LNCaP clone FGC (cell line): ENCODE measurements at regions not wholly inside any gene's neighbourhood (a gene's known extent, or its start where the extent isn't known, plus 50 kb on each side); places are given as distances from the start of the nearest gene placed in this dataset.

ENCODE experiments used
- DNase-seq: peaks from one replicate; pipeline ENCODE4 v3.0.0-alpha.2; 2011; ENCODE audit warnings: low read depth
- H3K4me3 ChIP-seq: 2 replicates; pipeline ENCODE4 v1.5.1; 2011; ENCODE audit warnings: mild to moderate bottlenecking, low read depth, low read length, control low read depth
- CTCF ChIP-seq: IDR thresholded peaks from 2 replicates; pipeline ENCODE4 v1.5.1; 2012; ENCODE audit warnings: mild to moderate bottlenecking; ENCODE audit not compliant: control insufficient read depth, insufficient read depth; ENCODE audit errors: extremely low read depth

- no peak for DNase-seq
- no peak for TF ChIP-seq CTCF
- H3K4me3 ChIP-seq = no peak overlapping the region
Measured at GRCh38 chr4:24689212-24689611, 104.9 kb upstream of the DHX15 start.

GRCh38 chr4:24690436-24690835, 104.9 kb upstream of the SOD3 start:
- TF ChIP-seq CTCF = no peak
- no peak for DNase-seq
- no peak overlapping the region for H3K4me3 ChIP-seq

GRCh38 chr4:24693636-24694035, 101.7 kb upstream of the SOD3 start:
- no peak overlapping the region for H3K4me3 ChIP-seq
- TF ChIP-seq CTCF = no peak
- DNase-seq = no peak

GRCh38 chr4:24700118-24700517, 95.3 kb upstream of the SOD3 start:
- TF ChIP-seq CTCF = no peak
- H3K4me3 ChIP-seq = no peak overlapping the region
- DNase-seq = no peak

GRCh38 chr4:24701683-24702082, 93.7 kb upstream of the SOD3 start:
- no peak overlapping the region for H3K4me3 ChIP-seq
- no peak for DNase-seq
- peak; percentile 21; the same call in 1 of the 2 replicates for TF ChIP-seq CTCF

- no peak for TF ChIP-seq CTCF
- DNase-seq = no peak
- H3K4me3 ChIP-seq = no peak overlapping the region
Measured at GRCh38 chr4:24702281-24702680, 93.1 kb upstream of the SOD3 start.

GRCh38 chr4:24703298-24703697, 92.1 kb upstream of the SOD3 start:
- H3K4me3 ChIP-seq = no peak overlapping the region
- no peak for DNase-seq
- TF ChIP-seq CTCF = no peak
